A549 (cell line): ENCODE measurements at regions not wholly inside any gene's neighbourhood (a gene's known extent, or its start where the extent isn't known, plus 50 kb on each side); places are given as distances from the start of the nearest gene placed in this dataset.

Experiments used
- ATAC-seq, 2 experiments: fragments of 200-7000 bp in 1 of 2; fragments of >200 bp in 1 of 2; cut with Nextera tagmentation in 1 of 2; cut with Tn5 transposase in 1 of 2; 3 replicates each; pipeline versions ENCODE4 v1.8.0 to v1.9.1; 2018 to 2020; ENCODE audit warnings: mild to moderate bottlenecking in 1 of 2, moderate library complexity in 1 of 2
- CTCF ChIA-PET: fragments of 300-600 bp; sonication (Branson Sonifier 250); formaldehyde crosslinking; extraction: SDS; loops from one replicate; lab custom pipeline; 2021; ENCODE audit warnings: antibody characterized with exemption, inconsistent platforms; lab: Yijun Ruan, JAX
- POLR2A ChIA-PET: fragments of 350-600 bp; formaldehyde crosslinking; extraction: SDS; loops from one replicate; lab custom pipeline; 2021; ENCODE audit warnings: antibody characterized with exemption, inconsistent platforms; lab: Yijun Ruan, JAX
- DNase-seq, 2 experiments: peaks; one replicate each; pipeline versions ENCODE4 v3.0.0 to v3.0.0-alpha.2; 2011 to 2016; ENCODE audit warnings: low read depth in 1 of 2, low spot score in 1 of 2
- FAIRE-seq: peaks from 2 replicates; lab custom pipeline; 2011; peaks lifted over from hg19 to GRCh38; lab: Jason Lieb, UNC
- H3K27ac ChIP-seq, 2 experiments: fragments of >200 bp; sonication (Bioruptor Twin); formaldehyde crosslinking; 3 replicates each; pipeline ENCODE4 v1.5.1; 2016 to 2017
- H3K4me1 ChIP-seq: fragments of >200 bp; sonication (Bioruptor Twin); formaldehyde crosslinking; 3 replicates; pipeline ENCODE4 v1.6.1; 2016
- H3K4me2 ChIP-seq: fragments of >200 bp; sonication (Bioruptor Twin); formaldehyde crosslinking; 3 replicates; pipeline ENCODE4 v1.6.1; 2016
- H3K4me3 ChIP-seq: fragments of >200 bp; sonication (Bioruptor Twin); formaldehyde crosslinking; 3 replicates; pipeline ENCODE4 v1.5.1; 2016
- H3K9me3 ChIP-seq: fragments of >200 bp; sonication (Bioruptor Twin); formaldehyde crosslinking; 3 replicates; pipeline ENCODE4 v1.6.1; 2016
- CBX2 ChIP-seq: fragments of 200-600 bp; sonication (generic); IDR thresholded peaks from 2 replicates; pipeline ENCODE4 v1.6.1; 2016; ENCODE audit warnings: low read depth, mild to moderate bottlenecking, borderline replicate concordance
- CHD4 ChIP-seq: fragments of 200-600 bp; sonication (generic); IDR thresholded peaks from 2 replicates; pipeline ENCODE4 v1.6.1; 2016; ENCODE audit warnings: antibody characterized with exemption, mild to moderate bottlenecking, borderline replicate concordance
- FOSL2 ChIP-seq, 2 experiments: fragments of 450-650 bp in 1 of 2; fragments of >200 bp in 1 of 2; sonication (Bioruptor Twin) in 1 of 2; formaldehyde crosslinking; IDR thresholded peaks; 2 replicates each; pipeline versions ENCODE4 v1.5.0 to v1.6.1; 2016 to 2020; ENCODE audit warnings: mild to moderate bottlenecking in 1 of 2, moderate library complexity in 1 of 2
- GATA3 ChIP-seq: IDR thresholded peaks from 2 replicates; pipeline ENCODE4 v1.6.1; 2012; ENCODE audit warnings: borderline replicate concordance
- HOXA7 ChIP-seq: fragments of 250-450 bp; sonication (Bioruptor Pico); IDR thresholded peaks from 2 replicates; pipeline ENCODE4 v1.5.0; 2020; ENCODE audit warnings: mild to moderate bottlenecking, moderate library complexity
- HOXB5 ChIP-seq: fragments of 250-450 bp; sonication (Bioruptor Pico); IDR thresholded peaks from 2 replicates; pipeline ENCODE4 v1.5.0; 2020; ENCODE audit warnings: mild to moderate bottlenecking, moderate library complexity
- JUNB ChIP-seq: fragments of >200 bp; sonication (Bioruptor Twin); formaldehyde crosslinking; IDR thresholded peaks from 2 replicates; pipeline ENCODE4 v1.6.1; 2016
- KDM5A ChIP-seq: fragments of 200-600 bp; sonication (generic); IDR thresholded peaks from 2 replicates; pipeline ENCODE4 v1.6.1; 2016; ENCODE audit warnings: antibody characterized with exemption, mild to moderate bottlenecking
- MYC ChIP-seq: IDR thresholded peaks from 2 replicates; pipeline ENCODE4 v1.6.1; 2012; ENCODE audit warnings: mild to moderate bottlenecking, inconsistent platforms, low read length, improper control_type of control experiment, borderline replicate concordance
- PHF8 ChIP-seq: fragments of 200-600 bp; sonication (generic); IDR thresholded peaks from 2 replicates; pipeline ENCODE4 v1.6.1; 2016; ENCODE audit warnings: low read depth, mild to moderate bottlenecking, antibody characterized with exemption, moderate library complexity, borderline replicate concordance
- POLR2A ChIP-seq: IDR thresholded peaks from 2 replicates; pipeline ENCODE4 v1.6.1; 2012; ENCODE audit warnings: mild to moderate bottlenecking, low read length
- RCOR1 ChIP-seq: fragments of 150-350 bp; IDR thresholded peaks from 2 replicates; pipeline ENCODE4 v1.6.1; 2014; ENCODE audit warnings: antibody characterized with exemption, low read length, low read depth
- RFX5 ChIP-seq: fragments of 450-650 bp; IDR thresholded peaks from 2 replicates; pipeline ENCODE4 v1.7.1; 2014; ENCODE audit warnings: antibody characterized with exemption, mild to moderate bottlenecking, moderate library complexity
- RNF2 ChIP-seq: fragments of 200-600 bp; sonication (generic); IDR thresholded peaks from 2 replicates; pipeline ENCODE4 v1.6.1; 2016; ENCODE audit warnings: low read depth, mild to moderate bottlenecking, antibody characterized with exemption, moderate library complexity, borderline replicate concordance
- SMC3 ChIP-seq: fragments of >200 bp; sonication (Bioruptor Twin); formaldehyde crosslinking; IDR thresholded peaks from 3 replicates; pipeline ENCODE4 v1.6.1; 2018; ENCODE audit warnings: inconsistent platforms
- SREBF2 ChIP-seq: fragments of 450-650 bp; IDR thresholded peaks from 2 replicates; pipeline ENCODE4 v1.6.1; 2014; ENCODE audit warnings: mild to moderate bottlenecking, moderate library complexity
- TP53 ChIP-seq: fragments of 250-450 bp; sonication (Bioruptor Pico); IDR thresholded peaks from 2 replicates; pipeline ENCODE4 v1.5.0; 2021; ENCODE audit warnings: mild to moderate bottlenecking, moderate library complexity
- ZNF302 ChIP-seq: fragments of 250-450 bp; sonication (Bioruptor Pico); IDR thresholded peaks from 2 replicates; pipeline ENCODE4 v1.9.0; 2021; ENCODE audit warnings: inconsistent platforms, mild to moderate bottlenecking, moderate library complexity
- ZSCAN20 ChIP-seq: fragments of 250-450 bp; sonication (Bioruptor Pico); IDR thresholded peaks from 2 replicates; pipeline ENCODE4 v1.8.0; 2022; ENCODE audit warnings: mild to moderate bottlenecking, moderate library complexity
- WGBS: methylation state at CpG from one replicate; pipeline ENCODE4 v1.1.6; 2017; ENCODE audit errors: missing lambda C conversion rate; 5-methylcytosine and 5-hydroxymethylcytosine counted together
- TF ChIP-seq, protein P1 (sequence below): fragments of >200 bp; sonication (Bioruptor Twin); formaldehyde crosslinking; IDR thresholded peaks from 3 replicates; pipeline ENCODE4 v1.5.1; 2016
- TF ChIP-seq, protein P2 (sequence below): fragments of 450-650 bp; IDR thresholded peaks from 2 replicates; pipeline ENCODE4 v1.6.1; 2014; ENCODE audit warnings: antibody characterized with exemption
- TF ChIP-seq, protein P3 (sequence below): fragments of 200-600 bp; sonication (generic); IDR thresholded peaks from 2 replicates; pipeline ENCODE4 v1.6.1; 2016; ENCODE audit warnings: antibody characterized with exemption, mild to moderate bottlenecking, moderate library complexity

- CTCF ChIA-PET = no interaction called here
- TF ChIP-seq SREBF2 (no peak), JUNB (no peak), SMC3 (no peak), POLR2A (no peak), KDM5A (no peak), TP53 (CRISPR knock-in tag) (no peak), RFX5 (no peak), PHF8 (no peak), GATA3 (no peak), ZSCAN20 (CRISPR knock-in tag) (no peak), MYC (no peak), CHD4 (no peak), CBX2 (no peak), RNF2 (no peak)
- TF ChIP-seq, protein P1, sequence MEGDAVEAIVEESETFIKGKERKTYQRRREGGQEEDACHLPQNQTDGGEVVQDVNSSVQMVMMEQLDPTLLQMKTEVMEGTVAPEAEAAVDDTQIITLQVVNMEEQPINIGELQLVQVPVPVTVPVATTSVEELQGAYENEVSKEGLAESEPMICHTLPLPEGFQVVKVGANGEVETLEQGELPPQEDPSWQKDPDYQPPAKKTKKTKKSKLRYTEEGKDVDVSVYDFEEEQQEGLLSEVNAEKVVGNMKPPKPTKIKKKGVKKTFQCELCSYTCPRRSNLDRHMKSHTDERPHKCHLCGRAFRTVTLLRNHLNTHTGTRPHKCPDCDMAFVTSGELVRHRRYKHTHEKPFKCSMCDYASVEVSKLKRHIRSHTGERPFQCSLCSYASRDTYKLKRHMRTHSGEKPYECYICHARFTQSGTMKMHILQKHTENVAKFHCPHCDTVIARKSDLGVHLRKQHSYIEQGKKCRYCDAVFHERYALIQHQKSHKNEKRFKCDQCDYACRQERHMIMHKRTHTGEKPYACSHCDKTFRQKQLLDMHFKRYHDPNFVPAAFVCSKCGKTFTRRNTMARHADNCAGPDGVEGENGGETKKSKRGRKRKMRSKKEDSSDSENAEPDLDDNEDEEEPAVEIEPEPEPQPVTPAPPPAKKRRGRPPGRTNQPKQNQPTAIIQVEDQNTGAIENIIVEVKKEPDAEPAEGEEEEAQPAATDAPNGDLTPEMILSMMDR = no peak
- TF ChIP-seq, protein P2, sequence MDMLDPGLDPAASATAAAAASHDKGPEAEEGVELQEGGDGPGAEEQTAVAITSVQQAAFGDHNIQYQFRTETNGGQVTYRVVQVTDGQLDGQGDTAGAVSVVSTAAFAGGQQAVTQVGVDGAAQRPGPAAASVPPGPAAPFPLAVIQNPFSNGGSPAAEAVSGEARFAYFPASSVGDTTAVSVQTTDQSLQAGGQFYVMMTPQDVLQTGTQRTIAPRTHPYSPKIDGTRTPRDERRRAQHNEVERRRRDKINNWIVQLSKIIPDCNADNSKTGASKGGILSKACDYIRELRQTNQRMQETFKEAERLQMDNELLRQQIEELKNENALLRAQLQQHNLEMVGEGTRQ = no peak
- ATAC-seq (no peak), DNase-seq (no peak), FAIRE-seq (no peak)
- Histone ChIP-seq H3K9me3 (peaks cover 18% of the 10 kb centered on the region), H3K4me2 (no peak overlapping the region), H3K4me1 (no peaks in the 10 kb centered on the region), H3K4me3 (no peak overlapping the region), H3K27ac (no peak overlapping the region)
- POLR2A ChIA-PET = no interaction called here
- WGBS = 50% methylated on average over 11 of the region's 16 CpGs
Observed at GRCh38 chr9:126095546-126096190, 231.0 kb upstream of the MVB12B start.

GRCh38 chr9:126096340-126096739 lies 230.3 kb upstream of the MVB12B start:
- ChIA-PET CTCF (no interaction called here), POLR2A (no interaction called here)
- Histone ChIP-seq H3K4me1 (no peaks in the 10 kb centered on the region), H3K4me3 (no peak overlapping the region), H3K27ac (no peak overlapping the region), H3K4me2 (no peak overlapping the region), H3K9me3 (peaks cover 21% of the 10 kb centered on the region)
- TF ChIP-seq HOXA7 (CRISPR knock-in tag) = no peak
- FAIRE-seq = no peak
- 39% methylated on average over 7 of the region's 7 CpGs for WGBS
- ATAC-seq = no peak
- no peak for DNase-seq

DNA sequence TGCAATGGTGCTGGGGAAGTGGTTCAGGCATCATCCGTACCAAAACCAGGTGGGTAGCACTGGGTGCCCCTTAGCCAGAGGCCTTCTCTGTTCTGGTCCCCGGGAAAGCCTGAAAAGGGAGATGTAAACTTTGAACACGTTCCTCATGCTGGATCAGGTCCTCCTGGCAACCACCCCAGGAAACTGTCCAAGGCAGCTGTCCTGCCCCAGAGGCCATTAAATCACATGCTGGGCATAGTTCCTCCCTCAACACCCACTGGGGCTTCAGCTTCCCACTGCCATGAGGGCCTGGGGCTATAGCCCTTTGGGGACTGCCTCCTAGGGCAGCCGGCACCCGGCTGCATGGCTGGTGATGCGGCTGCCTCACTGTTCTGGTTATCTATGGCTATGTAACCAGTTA lies 228.9 kb upstream of the MVB12B start:
- Histone ChIP-seq H3K27ac (no peak overlapping the region), H3K9me3 (peaks cover 21% of the 10 kb centered on the region), H3K4me1 (no peaks in the 10 kb centered on the region), H3K4me2 (no peak overlapping the region), H3K4me3 (no peak overlapping the region)
- ChIA-PET CTCF (interaction anchor here (1.6 kb wide), 1 partner anchor 689 kb away, joined by 5 read pairs; no protein-coding TSS in a partner anchor), POLR2A (no interaction called here)
- ATAC-seq (no peak), DNase-seq (no peak), FAIRE-seq (no peak)
- TF ChIP-seq HOXB5 (CRISPR knock-in tag) (no peak), ZNF302 (CRISPR knock-in tag) (no peak), RNF2 (no peak), RCOR1 (no peak), FOSL2 (IDR thresholded peaks at IDR 0.05) (no peak), FOSL2 (CRISPR knock-in tag; IDR thresholded peaks at IDR 0.05) (no peak)
- TF ChIP-seq, protein P2 = no peak
- TF ChIP-seq, protein P3, sequence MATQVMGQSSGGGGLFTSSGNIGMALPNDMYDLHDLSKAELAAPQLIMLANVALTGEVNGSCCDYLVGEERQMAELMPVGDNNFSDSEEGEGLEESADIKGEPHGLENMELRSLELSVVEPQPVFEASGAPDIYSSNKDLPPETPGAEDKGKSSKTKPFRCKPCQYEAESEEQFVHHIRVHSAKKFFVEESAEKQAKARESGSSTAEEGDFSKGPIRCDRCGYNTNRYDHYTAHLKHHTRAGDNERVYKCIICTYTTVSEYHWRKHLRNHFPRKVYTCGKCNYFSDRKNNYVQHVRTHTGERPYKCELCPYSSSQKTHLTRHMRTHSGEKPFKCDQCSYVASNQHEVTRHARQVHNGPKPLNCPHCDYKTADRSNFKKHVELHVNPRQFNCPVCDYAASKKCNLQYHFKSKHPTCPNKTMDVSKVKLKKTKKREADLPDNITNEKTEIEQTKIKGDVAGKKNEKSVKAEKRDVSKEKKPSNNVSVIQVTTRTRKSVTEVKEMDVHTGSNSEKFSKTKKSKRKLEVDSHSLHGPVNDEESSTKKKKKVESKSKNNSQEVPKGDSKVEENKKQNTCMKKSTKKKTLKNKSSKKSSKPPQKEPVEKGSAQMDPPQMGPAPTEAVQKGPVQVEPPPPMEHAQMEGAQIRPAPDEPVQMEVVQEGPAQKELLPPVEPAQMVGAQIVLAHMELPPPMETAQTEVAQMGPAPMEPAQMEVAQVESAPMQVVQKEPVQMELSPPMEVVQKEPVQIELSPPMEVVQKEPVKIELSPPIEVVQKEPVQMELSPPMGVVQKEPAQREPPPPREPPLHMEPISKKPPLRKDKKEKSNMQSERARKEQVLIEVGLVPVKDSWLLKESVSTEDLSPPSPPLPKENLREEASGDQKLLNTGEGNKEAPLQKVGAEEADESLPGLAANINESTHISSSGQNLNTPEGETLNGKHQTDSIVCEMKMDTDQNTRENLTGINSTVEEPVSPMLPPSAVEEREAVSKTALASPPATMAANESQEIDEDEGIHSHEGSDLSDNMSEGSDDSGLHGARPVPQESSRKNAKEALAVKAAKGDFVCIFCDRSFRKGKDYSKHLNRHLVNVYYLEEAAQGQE = no peak
- WGBS = 31% methylated on average over 6 of the region's 6 CpGs
